ENCODE measurements at regions not wholly inside any gene's neighbourhood (a gene's known extent, or its start where the extent isn't known, plus 50 kb on each side); places are given as distances from the start of the nearest gene placed in this dataset.

- H3K9ac ChIP-seq (ENCODE audit: insufficient read depth, low read depth, low read length) = no peak overlapping the region
- no peak overlapping the region for H2AFZ ChIP-seq (ENCODE audit: low read length)
- intact Hi-C loops (cut with micrococcal nuclease; ENCODE audit: unreplicated experiment) = no loop called here
- ChIA-PET POLR2A (no interaction called here), CTCF (ENCODE audit: low intra/inter-chr PET ratio, low total read pairs) (no interaction called here)
- 19% methylated on average over 20 of the region's 20 CpGs for WGBS (ENCODE audit: low lambda C conversion rate)
- no peak overlapping the region for H3K27ac ChIP-seq (ENCODE audit: extremely low read length, insufficient read depth, low read length)
- no peaks in the 10 kb centered on the region for H3K9me3 ChIP-seq (ENCODE audit: low read length)
- no peaks in the 10 kb centered on the region for H4K20me1 ChIP-seq (ENCODE audit: insufficient read depth, low read length)
- H3K4me2 ChIP-seq (ENCODE audit: low read depth, low read length) = no peak overlapping the region
- peaks cover 0 to 21% of the 10 kb centered on the region in 2 experiments; a peak in 1 of 5 replicates for H3K27me3 ChIP-seq (ENCODE audit: control insufficient read depth in 1 of 2, insufficient read depth in 2 of 2, low read length in 2 of 2)
- in situ Hi-C loops (cut with HindIII; ENCODE audit: extremely low pct_ligation_motif_present, low pct_unique_long_range_greater_than_20kb) = no loop called here
- no peak overlapping the region for H3K4me3 ChIP-seq (replicated peaks in 1 of 3; ENCODE audit: insufficient read depth in 1 of 3, low read depth in 2 of 3, low read length in 3 of 3)
- ATAC-seq (no peak), FAIRE-seq (no peak), DNase-seq (ENCODE audit: low spot score) (no peak)
- H3K36me3 ChIP-seq (replicated peaks in 1 of 2; ENCODE audit: control insufficient read depth in 1 of 2, insufficient read depth in 2 of 2, low read length in 2 of 2) = no peaks in the 10 kb centered on the region
- no peaks in the 10 kb centered on the region for H3K4me1 ChIP-seq (ENCODE audit: insufficient read depth, low read length)
- no TSS peak for BruUV-seq (replicated peaks)
- H3K79me2 ChIP-seq (ENCODE audit: insufficient read depth, low read length) = no peaks in the 10 kb centered on the region
- TF ChIP-seq ZNF605 (CRISPR knock-in tag; IDR thresholded peaks at IDR 0.05) (no peak), ZFP36L1 (CRISPR knock-in tag; IDR thresholded peaks at IDR 0.05) (no peak), ZNF773 (CRISPR knock-in tag; IDR thresholded peaks at IDR 0.05; ENCODE audit: borderline replicate concordance) (no peak), TEAD3 (CRISPR knock-in tag; optimal IDR thresholded peaks at IDR 0.05; ENCODE audit: borderline replicate concordance) (no peak), POLR2A (IDR thresholded peaks at IDR 0.05; ENCODE audit: insufficient read depth in 1 of 2, low read depth in 2 of 2, low read length in 2 of 2) (no peak), CEBPB (IDR thresholded peaks at IDR 0.05; ENCODE audit: borderline replicate concordance, low read depth, low read length) (no peak), TCF7L2 (IDR thresholded peaks at IDR 0.05; ENCODE audit: low read depth, low read length) (no peak), PREB (CRISPR knock-in tag; IDR thresholded peaks at IDR 0.05) (no peak), ZNF407 (CRISPR knock-in tag; IDR thresholded peaks at IDR 0.05; ENCODE audit: not compliant biosample characterization) (no peak)
Measured at GRCh38 chr2:66301022-66301766, 133.7 kb upstream of the MEIS1 start.
